Panc1 (cell line): ENCODE measurements at regions not wholly inside any gene's neighbourhood (a gene's known extent, or its start where the extent isn't known, plus 50 kb on each side); places are given as distances from the start of the nearest gene placed in this dataset.

Experiments used
- ATAC-seq: fragments of 200-7000 bp; cut with Tn5 transposase; 2 replicates; pipeline ENCODE4 v1.9.1; 2020; ENCODE audit warnings: mild to moderate bottlenecking, moderate library complexity
- BruUV-seq: library from RNA; stranded (reverse); fragments of 400-500 nt; replicated peaks from 2 replicates; lab custom pipeline; 2021; lab: Mats Ljungman, UMichigan
- CTCF ChIA-PET: fragments of 300-600 bp; sonication (Branson Sonifier 250); formaldehyde crosslinking; loops from one replicate; lab custom pipeline; 2022; ENCODE audit warnings: antibody characterized with exemption; lab: Charles Lee
- POLR2A ChIA-PET: fragments of 300-600 bp; sonication (Branson Sonifier 250); formaldehyde crosslinking; loops from one replicate; lab custom pipeline; 2022; ENCODE audit warnings: antibody characterized with exemption; lab: Charles Lee
- DNase-seq: peaks from one replicate; pipeline ENCODE4 v3.0.0-alpha.2; 2010; ENCODE audit warnings: low read depth, low spot score
- H3K27ac ChIP-seq: 2 replicates; pipeline ENCODE4 v1.5.1; 2011; ENCODE audit warnings: mild to moderate bottlenecking, low read length, inconsistent platforms
- H3K27me3 ChIP-seq: fragments of 200-500 bp; sonication (Bioruptor generic); 2 replicates; pipeline ENCODE4 v1.6.0; 2014; ENCODE audit warnings: low read length, inconsistent platforms; ENCODE audit not compliant: control insufficient read depth, insufficient read depth
- H3K36me3 ChIP-seq: fragments of 200-500 bp; sonication (Bioruptor generic); 2 replicates; pipeline ENCODE4 v1.5.1; 2014; ENCODE audit warnings: inconsistent platforms, mild to moderate bottlenecking, low read length, moderate library complexity; ENCODE audit not compliant: control insufficient read depth, insufficient read depth
- H3K4me1 ChIP-seq: 2 replicates; pipeline ENCODE4 v1.5.1; 2011; ENCODE audit warnings: inconsistent platforms, mild to moderate bottlenecking, low read length, moderate library complexity; ENCODE audit not compliant: control insufficient read depth, insufficient read depth
- H3K4me3 ChIP-seq, 2 experiments: 2 replicates each; pipeline ENCODE4 v1.5.1; 2011 to 2012; ENCODE audit warnings: low read depth in 2 of 2, low read length in 2 of 2, mild to moderate bottlenecking in 2 of 2, inconsistent platforms in 1 of 2, moderate library complexity in 1 of 2
- H3K9me3 ChIP-seq: fragments of 200-500 bp; sonication (Bioruptor generic); 2 replicates; pipeline ENCODE4 v1.5.1; 2014; ENCODE audit warnings: low read depth, mild to moderate bottlenecking, inconsistent platforms, low read length, moderate library complexity; ENCODE audit not compliant: control insufficient read depth, insufficient read depth
- POLR2AphosphoS5 ChIP-seq: IDR thresholded peaks from 2 replicates; pipeline ENCODE4 v1.6.1; 2012; ENCODE audit warnings: mild to moderate bottlenecking, low read depth, low read length, moderate library complexity
- SIN3A ChIP-seq: IDR thresholded peaks from 2 replicates; pipeline ENCODE4 v1.6.1; 2012; ENCODE audit warnings: low read depth, mild to moderate bottlenecking, low read length, moderate library complexity, borderline replicate concordance; ENCODE audit not compliant: insufficient read depth
- TCF7L2 ChIP-seq: IDR thresholded peaks from 2 replicates; pipeline ENCODE4 v1.6.1; 2011; ENCODE audit warnings: mild to moderate bottlenecking, low read depth, low read length, inconsistent platforms
- in situ Hi-C: cut with HindIII; loops from 2 replicates; pipeline ENCODE4 v1.10.0; 2016; ENCODE audit warnings: low sequenced_read_pairs, low pct_unique_long_range_greater_than_20kb
- intact Hi-C: fragments of 100-400 bp; cut with micrococcal nuclease; formaldehyde crosslinking; loops from one replicate; pipeline ENCODE4 v1.10.0; 2022; ENCODE audit not compliant: unreplicated experiment
- TF ChIP-seq, protein P1 (sequence below), 2 experiments: IDR thresholded peaks; 2 replicates each; pipeline ENCODE4 v1.6.1; 2011 to 2012; ENCODE audit warnings: low read depth in 2 of 2, control low read depth in 1 of 2, low read length in 1 of 2, mild to moderate bottlenecking in 1 of 2, moderate library complexity in 1 of 2; ENCODE audit not compliant: insufficient read depth in 1 of 2
- TF ChIP-seq, protein P2 (sequence below): fragments of 450-650 bp; IDR thresholded peaks from 2 replicates; pipeline ENCODE4 v1.5.1; 2017; ENCODE audit warnings: mild to moderate bottlenecking

DNA sequence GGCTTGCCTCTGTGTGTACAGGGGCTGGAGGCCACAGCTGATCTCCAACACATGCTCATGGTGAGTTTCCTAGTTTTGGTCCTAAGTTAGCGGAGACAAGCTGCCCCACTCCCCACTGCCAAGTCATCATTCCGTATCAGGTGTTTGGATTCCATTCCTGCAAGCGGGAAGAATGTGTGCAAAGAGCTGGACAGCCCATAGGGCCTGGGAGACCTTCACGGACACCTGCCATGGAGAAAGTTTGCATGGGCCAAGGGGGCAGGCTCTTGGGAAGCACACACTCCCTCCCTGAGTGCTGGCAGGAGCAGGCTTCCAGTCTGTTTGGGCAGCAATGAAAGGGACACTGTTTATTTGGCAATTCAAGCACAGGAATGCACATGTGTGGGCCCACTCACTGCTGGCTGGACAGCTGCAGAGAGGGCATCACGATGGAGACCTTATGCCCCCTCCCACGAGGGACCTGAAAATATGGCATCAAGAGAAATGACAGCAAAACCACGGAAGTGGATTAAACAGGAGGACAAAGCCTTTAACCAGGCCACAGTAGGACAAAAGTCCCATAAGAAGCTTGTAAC lies 149.7 kb downstream of the KLF13 start:
- intact Hi-C loops: no loop called here
- ChIA-PET CTCF (no interaction called here), POLR2A (no interaction called here)
- no peaks in the 10 kb centered on the region for H3K36me3 ChIP-seq
- no peaks in the 10 kb centered on the region; the same call in 1 of the 2 replicates for H3K27me3 ChIP-seq
- no peaks in the 10 kb centered on the region for H3K9me3 ChIP-seq
- DNase-seq (no peak), ATAC-seq (no peak)
- no TSS peak for BruUV-seq
- H3K4me1 ChIP-seq: no peaks in the 10 kb centered on the region
- H3K4me3 ChIP-seq: no peak overlapping the region
- no peak overlapping the region for H3K27ac ChIP-seq
- in situ Hi-C loops: no loop called here
- TF ChIP-seq TCF7L2: no peak
- TF ChIP-seq, protein P1, sequence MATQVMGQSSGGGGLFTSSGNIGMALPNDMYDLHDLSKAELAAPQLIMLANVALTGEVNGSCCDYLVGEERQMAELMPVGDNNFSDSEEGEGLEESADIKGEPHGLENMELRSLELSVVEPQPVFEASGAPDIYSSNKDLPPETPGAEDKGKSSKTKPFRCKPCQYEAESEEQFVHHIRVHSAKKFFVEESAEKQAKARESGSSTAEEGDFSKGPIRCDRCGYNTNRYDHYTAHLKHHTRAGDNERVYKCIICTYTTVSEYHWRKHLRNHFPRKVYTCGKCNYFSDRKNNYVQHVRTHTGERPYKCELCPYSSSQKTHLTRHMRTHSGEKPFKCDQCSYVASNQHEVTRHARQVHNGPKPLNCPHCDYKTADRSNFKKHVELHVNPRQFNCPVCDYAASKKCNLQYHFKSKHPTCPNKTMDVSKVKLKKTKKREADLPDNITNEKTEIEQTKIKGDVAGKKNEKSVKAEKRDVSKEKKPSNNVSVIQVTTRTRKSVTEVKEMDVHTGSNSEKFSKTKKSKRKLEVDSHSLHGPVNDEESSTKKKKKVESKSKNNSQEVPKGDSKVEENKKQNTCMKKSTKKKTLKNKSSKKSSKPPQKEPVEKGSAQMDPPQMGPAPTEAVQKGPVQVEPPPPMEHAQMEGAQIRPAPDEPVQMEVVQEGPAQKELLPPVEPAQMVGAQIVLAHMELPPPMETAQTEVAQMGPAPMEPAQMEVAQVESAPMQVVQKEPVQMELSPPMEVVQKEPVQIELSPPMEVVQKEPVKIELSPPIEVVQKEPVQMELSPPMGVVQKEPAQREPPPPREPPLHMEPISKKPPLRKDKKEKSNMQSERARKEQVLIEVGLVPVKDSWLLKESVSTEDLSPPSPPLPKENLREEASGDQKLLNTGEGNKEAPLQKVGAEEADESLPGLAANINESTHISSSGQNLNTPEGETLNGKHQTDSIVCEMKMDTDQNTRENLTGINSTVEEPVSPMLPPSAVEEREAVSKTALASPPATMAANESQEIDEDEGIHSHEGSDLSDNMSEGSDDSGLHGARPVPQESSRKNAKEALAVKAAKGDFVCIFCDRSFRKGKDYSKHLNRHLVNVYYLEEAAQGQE (IDR thresholded peaks at IDR 0.05; ENCODE audit: insufficient read depth in 1 of 2, low read depth in 2 of 2, low read length in 1 of 2): no peak
- no peak for TF ChIP-seq POLR2AphosphoS5

DNA sequence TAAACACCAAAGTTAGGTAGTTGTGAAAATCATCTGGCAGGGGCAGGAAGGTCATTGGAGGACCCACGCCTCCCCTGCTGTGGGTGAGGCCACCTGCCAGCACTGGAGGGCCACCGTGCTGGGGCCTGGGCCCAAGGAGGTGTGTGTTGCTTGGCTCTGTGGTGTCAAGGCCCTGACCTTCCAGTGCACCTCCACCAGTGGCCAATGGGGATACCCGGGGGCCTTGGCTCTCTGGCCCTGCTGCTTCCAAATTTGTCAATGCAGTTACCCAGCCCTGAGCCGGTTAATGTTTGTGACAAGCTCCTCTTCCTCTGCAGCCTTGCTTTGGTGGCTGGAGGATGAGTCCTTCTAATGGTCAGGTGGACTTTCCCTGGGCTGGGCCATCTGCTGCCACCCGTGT lies 150.2 kb downstream of the KLF13 start:
- no TSS peak for BruUV-seq
- DNase-seq (no peak), ATAC-seq (no peak)
- Histone ChIP-seq H3K9me3 (no peaks in the 10 kb centered on the region), H3K27ac (no peak overlapping the region), H3K4me3 (no peak overlapping the region), H3K27me3 (no peaks in the 10 kb centered on the region; the same call in 1 of the 2 replicates), H3K36me3 (no peaks in the 10 kb centered on the region), H3K4me1 (no peaks in the 10 kb centered on the region)
- in situ Hi-C loops (no loop called here), intact Hi-C loops (no loop called here)
- ChIA-PET CTCF (no interaction called here), POLR2A (no interaction called here)
- TF ChIP-seq POLR2AphosphoS5 (no peak), SIN3A (no peak), TCF7L2 (no peak)
- TF ChIP-seq, protein P1 (IDR thresholded peaks at IDR 0.05; ENCODE audit: insufficient read depth in 1 of 2, low read depth in 2 of 2, low read length in 1 of 2): no peak
- TF ChIP-seq, protein P2, sequence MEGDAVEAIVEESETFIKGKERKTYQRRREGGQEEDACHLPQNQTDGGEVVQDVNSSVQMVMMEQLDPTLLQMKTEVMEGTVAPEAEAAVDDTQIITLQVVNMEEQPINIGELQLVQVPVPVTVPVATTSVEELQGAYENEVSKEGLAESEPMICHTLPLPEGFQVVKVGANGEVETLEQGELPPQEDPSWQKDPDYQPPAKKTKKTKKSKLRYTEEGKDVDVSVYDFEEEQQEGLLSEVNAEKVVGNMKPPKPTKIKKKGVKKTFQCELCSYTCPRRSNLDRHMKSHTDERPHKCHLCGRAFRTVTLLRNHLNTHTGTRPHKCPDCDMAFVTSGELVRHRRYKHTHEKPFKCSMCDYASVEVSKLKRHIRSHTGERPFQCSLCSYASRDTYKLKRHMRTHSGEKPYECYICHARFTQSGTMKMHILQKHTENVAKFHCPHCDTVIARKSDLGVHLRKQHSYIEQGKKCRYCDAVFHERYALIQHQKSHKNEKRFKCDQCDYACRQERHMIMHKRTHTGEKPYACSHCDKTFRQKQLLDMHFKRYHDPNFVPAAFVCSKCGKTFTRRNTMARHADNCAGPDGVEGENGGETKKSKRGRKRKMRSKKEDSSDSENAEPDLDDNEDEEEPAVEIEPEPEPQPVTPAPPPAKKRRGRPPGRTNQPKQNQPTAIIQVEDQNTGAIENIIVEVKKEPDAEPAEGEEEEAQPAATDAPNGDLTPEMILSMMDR: no peak
